HAP-1 (cell line): ENCODE measurements at regions not wholly inside any gene's neighbourhood (a gene's known extent, or its start where the extent isn't known, plus 50 kb on each side); places are given as distances from the start of the nearest gene placed in this dataset.

ENCODE experiments used
- DNase-seq, 2 experiments: peaks; one replicate each; pipeline ENCODE4 v3.0.0-alpha.2; 2016 to 2020; ENCODE audit warnings: low spot score in 2 of 2
- H3K27me3 ChIP-seq: fragments of 250-450 bp; sonication (Bioruptor Pico); 2 replicates; pipeline ENCODE4 v1.5.1; 2020; ENCODE audit warnings: low read depth, mild to moderate bottlenecking, moderate library complexity
- H3K36me3 ChIP-seq: fragments of 250-450 bp; sonication (Bioruptor Pico); replicated peaks from 2 replicates; pipeline ENCODE4 v1.5.1; 2020; ENCODE audit warnings: mild to moderate bottlenecking
- H3K4me1 ChIP-seq: fragments of 250-450 bp; sonication (Bioruptor Pico); 2 replicates; pipeline ENCODE4 v1.5.1; 2020; ENCODE audit warnings: mild to moderate bottlenecking
- H3K4me3 ChIP-seq: fragments of 250-450 bp; sonication (Bioruptor Pico); 2 replicates; pipeline ENCODE4 v1.5.1; 2020; ENCODE audit warnings: mild to moderate bottlenecking, moderate library complexity
- H3K9me3 ChIP-seq: fragments of 250-450 bp; sonication (Bioruptor Pico); 2 replicates; pipeline ENCODE4 v1.5.1; 2020; ENCODE audit warnings: mild to moderate bottlenecking, moderate library complexity
- in situ Hi-C: fragments of 300-500 bp; cut with MboI; formaldehyde crosslinking; loops from 3 replicates; pipeline ENCODE4 v1.14.3; 2020; ENCODE audit warnings: low sequenced_read_pairs, inconsistent platforms, mixed read lengths

DNA sequence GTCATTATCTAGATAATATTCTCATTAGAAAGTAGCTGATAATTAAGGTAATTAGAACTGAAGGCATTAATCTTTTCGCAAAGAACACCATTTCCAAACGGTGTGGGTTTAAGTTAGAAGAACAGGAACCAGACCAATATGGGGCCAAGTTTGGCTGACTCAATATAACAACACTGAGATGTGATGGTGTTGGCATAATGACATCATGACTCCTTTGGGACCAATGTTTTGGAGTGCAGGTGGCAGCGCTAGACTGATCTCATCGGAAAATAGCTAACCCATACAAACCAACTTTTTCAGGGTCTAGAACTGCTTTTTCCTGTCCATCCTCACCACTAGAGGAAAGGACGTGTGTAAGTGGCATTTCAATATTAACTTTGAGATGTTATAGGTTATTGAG, 1171.7 kb upstream of the ZEB2 start:
- DNase-seq = no peak
- H3K4me3 ChIP-seq = no peak overlapping the region
- no peaks in the 10 kb centered on the region for H3K27me3 ChIP-seq
- no peaks in the 10 kb centered on the region for H3K36me3 ChIP-seq
- H3K9me3 ChIP-seq = no peaks in the 10 kb centered on the region
- H3K4me1 ChIP-seq = no peaks in the 10 kb centered on the region
- in situ Hi-C loops = no loop called here

DNA sequence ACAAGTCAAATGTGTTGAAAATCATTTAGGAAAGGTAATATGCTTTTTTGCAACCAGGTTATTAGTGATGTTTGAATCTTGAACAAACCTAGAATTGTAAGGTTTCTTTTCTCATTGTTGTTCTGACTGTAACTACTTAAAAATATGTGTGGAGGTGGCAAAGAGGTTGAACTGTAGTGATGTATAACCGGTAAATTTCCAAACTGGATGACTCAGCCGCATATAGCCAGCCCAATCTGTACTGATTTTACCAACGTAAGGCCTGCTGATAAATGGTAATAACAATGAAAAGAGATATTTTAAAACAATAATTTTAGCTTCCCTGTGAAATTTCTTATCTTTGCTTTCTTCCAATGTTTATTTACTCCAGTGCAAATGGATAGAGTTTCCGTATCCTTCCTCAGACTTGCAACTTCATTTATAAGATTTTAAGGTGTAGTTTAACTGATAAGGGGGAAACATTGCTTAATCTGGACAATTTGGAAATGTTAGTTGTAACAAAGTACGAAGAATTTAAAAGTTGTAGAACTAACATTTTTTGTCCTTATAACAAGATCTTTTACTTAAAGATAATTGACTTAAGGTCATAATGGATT, 1170.4 kb upstream of the ZEB2 start:
- Histone ChIP-seq H3K4me1 (no peaks in the 10 kb centered on the region), H3K9me3 (no peaks in the 10 kb centered on the region), H3K4me3 (no peak overlapping the region), H3K27me3 (no peaks in the 10 kb centered on the region), H3K36me3 (no peaks in the 10 kb centered on the region)
- DNase-seq = no peak
- in situ Hi-C loops = no loop called here

DNA sequence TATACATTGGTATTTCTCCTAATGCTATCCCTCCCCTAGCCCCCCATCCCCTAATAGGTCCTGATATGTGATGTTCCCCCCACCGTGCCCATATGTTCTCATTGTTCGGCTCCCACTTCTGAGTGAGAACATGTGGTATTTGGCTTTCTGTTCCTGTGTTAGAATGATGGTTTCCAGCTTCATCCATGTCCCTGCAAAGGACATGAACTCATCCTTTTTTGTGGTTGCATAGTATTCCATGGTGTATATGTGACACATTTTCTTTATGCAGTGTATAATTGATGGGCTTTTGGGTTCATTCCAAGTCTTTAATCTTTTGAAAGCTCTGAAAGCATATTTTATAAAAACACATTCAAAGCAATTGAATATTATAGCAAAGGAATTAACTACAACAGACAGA, 1169.4 kb upstream of the ZEB2 start:
- in situ Hi-C loops = no loop called here
- no peaks in the 10 kb centered on the region for H3K27me3 ChIP-seq
- no peak for DNase-seq
- no peaks in the 10 kb centered on the region for H3K4me1 ChIP-seq
- H3K36me3 ChIP-seq = no peaks in the 10 kb centered on the region
- no peak overlapping the region for H3K4me3 ChIP-seq
- H3K9me3 ChIP-seq = no peaks in the 10 kb centered on the region

DNA sequence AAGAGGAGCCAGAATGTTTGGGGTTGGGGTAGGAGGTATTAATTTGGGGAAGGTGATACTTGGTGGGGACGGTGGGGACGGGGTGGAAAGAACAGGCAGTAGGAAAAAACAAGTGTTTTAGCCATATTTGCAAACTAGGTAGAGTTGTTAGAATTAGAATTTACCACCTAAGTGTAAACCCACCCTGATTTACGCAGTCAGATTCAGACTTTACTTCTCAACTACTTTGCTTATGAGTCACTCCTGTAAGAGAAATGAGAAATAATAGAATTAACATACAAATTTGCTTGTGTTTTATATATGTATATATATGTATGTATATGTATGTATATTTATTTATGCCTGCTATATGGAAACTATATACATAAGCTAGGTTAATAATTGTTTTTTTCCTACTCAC, 1168.2 kb upstream of the ZEB2 start:
- Histone ChIP-seq H3K36me3 (no peaks in the 10 kb centered on the region), H3K4me3 (no peak overlapping the region), H3K27me3 (no peaks in the 10 kb centered on the region), H3K4me1 (no peaks in the 10 kb centered on the region), H3K9me3 (no peaks in the 10 kb centered on the region)
- DNase-seq = no peak
- in situ Hi-C loops = no loop called here

DNA sequence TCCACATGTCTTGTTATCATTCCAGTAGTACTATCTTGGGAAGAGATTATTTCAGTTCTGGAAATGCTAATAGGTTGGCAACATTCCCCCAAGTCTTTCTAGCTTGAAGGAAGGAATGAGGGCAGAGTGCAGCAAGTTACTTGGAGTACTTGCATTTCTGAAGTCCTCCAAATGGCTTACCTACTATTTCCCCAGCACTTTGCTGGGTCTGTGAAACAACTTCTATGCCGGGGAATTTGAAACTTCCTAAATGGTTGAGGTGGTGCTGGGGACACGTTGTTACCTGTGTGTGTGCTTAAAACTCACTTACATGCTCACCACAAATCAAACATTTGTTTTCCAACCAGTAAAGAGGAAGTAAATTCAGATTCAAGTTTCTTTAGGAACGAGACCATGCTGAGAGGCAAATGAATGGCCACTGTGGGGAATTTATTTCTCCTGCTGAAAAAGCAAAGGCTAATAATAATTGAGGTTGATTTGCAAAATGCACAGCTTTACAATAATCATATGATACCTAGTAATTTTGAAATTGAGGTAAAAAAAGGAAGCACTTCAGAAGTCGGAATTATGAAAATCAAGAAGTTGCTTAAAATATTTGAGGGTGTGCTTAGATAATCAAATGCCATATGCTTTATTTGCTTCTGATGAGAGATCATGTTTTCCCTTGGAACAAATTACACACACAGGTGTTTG, 1167.7 kb upstream of the ZEB2 start:
- Histone ChIP-seq H3K4me1 (no peaks in the 10 kb centered on the region), H3K36me3 (no peaks in the 10 kb centered on the region), H3K9me3 (no peaks in the 10 kb centered on the region), H3K4me3 (no peak overlapping the region), H3K27me3 (no peaks in the 10 kb centered on the region)
- in situ Hi-C loops = no loop called here
- no peak for DNase-seq

DNA sequence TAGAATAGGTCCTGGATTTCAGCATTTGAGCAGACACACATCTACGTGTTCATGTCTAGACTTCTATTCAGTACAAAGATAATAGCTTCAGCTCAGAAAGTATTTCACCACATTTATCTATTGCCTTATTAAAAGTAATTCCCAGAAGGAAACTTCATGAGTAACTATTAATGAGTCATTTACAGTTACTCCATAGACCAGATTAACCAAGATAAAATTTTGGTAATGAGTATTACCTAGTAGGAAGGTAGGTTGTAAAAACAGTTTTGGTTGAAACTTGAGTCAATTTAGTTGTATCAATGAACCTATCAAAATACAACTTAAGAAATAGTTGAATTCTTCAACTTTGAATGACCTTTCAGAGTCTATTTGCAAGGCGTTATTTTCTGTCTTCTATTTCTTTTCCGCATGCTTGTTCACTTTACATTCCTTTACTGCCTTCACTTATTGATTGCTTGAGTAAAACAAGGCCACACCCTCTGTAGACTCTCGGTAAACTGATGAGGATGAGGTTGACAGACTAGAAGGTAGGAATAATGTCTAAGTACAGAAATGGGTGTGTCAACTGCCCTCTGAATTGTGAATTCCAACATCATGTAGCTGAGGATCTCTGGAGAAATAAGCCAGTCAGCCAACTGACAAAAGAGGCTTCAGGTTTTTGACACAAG, 1165.6 kb upstream of the ZEB2 start:
- Histone ChIP-seq H3K27me3 (no peaks in the 10 kb centered on the region), H3K4me1 (no peaks in the 10 kb centered on the region), H3K4me3 (no peak overlapping the region), H3K9me3 (no peaks in the 10 kb centered on the region), H3K36me3 (no peaks in the 10 kb centered on the region)
- no peak for DNase-seq
- in situ Hi-C loops = no loop called here

DNA sequence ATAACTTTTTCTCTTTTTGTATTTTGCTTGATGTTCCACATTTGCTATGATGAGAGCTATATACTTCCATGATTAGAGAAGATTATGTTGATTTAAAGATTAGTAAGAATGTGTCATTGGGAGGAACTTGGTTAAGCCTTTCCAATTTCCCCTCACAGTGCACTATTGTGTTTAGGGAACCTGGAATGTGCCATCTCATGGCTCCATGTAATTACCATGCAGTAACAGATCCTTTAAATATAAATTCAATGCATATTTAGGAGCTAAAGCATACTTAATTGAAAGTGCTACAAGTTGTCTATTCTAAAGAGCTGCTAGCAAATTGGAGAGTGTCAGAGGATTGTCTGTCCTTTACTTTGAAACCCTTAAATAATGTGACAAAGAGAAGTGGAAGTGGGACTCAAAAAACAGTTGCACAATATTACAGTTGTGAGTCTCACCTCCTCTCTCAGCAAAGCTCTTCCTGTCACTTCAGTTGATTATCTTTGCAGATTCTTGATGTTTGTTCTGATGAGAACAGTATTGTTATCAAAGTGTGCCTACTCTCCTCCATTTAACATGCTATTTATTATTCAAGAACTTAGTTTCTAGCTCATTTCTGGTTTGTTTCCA, 1162.7 kb upstream of the ZEB2 start:
- no peaks in the 10 kb centered on the region for H3K9me3 ChIP-seq
- no peaks in the 10 kb centered on the region for H3K36me3 ChIP-seq
- no peaks in the 10 kb centered on the region for H3K27me3 ChIP-seq
- H3K4me3 ChIP-seq = no peak overlapping the region
- H3K4me1 ChIP-seq = no peaks in the 10 kb centered on the region
- in situ Hi-C loops = no loop called here
- DNase-seq = no peak

DNA sequence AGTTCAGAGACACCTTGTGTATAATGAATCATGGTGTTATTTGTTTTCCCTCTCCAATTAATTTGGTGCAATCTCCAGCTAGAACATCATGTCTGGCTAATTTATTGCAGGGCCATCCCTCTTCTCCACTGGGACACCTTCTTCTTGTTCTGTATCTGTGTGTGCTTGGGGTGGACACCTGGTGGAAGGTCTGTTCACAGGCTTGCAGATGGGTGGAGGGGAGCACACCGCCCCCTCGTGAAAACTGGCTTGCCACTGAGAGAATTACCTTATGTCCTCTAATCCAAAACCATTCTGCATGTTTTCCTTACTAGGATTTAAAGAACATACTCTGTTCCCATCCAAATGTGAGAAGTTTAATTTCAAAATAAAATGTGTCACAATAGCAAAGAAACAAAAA, 1160.4 kb upstream of the ZEB2 start:
- in situ Hi-C loops = no loop called here
- Histone ChIP-seq H3K9me3 (no peaks in the 10 kb centered on the region), H3K4me1 (no peaks in the 10 kb centered on the region), H3K4me3 (no peak overlapping the region), H3K36me3 (no peaks in the 10 kb centered on the region), H3K27me3 (no peaks in the 10 kb centered on the region)
- no peak for DNase-seq

DNA sequence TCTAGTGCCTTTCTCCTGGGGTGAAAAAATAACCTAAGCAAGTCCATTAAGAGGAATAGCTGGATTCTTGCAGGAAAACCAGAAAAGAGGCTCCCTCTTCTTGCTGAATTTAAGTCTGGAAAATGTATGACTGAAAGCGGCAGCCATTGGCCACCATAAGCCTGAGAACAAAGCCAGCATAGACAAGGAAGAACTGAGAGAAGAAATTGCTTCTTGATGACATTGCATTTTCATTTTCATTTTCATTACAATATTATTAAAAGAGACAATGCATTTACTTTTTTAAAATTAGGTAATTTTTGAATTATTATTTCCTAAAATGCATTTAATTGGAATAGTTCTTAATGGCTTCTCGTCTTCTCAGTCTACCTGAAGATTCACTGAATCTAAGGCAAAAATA, 1157.5 kb upstream of the ZEB2 start:
- no peak for DNase-seq
- no peaks in the 10 kb centered on the region for H3K4me1 ChIP-seq
- in situ Hi-C loops = no loop called here

DNA sequence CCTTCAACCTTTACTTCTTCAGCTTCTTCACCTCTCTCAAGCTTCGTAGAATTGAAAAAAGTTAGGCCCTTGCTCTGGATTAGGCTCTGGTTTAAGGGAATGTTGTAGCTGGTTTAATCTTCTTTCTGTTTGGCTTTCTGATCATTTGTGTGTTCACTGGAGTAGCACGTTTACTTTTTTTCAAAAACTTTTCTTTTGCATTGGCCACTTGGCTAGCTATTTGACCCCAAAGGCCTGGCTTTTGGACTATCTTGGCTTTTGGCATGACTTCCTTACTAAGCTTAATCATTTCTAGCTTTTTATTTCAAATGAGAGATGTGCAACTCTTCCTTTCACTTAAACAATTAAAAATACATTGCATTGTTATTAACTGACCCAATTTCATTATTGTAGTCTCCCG, 1154.8 kb upstream of the ZEB2 start:
- Histone ChIP-seq H3K27me3 (no peaks in the 10 kb centered on the region), H3K4me1 (0 out of 2 replicates have a peak, but pooled peaks cover 3% of the 10 kb centered on the region), H3K9me3 (no peaks in the 10 kb centered on the region), H3K4me3 (no peak overlapping the region), H3K36me3 (no peaks in the 10 kb centered on the region)
- in situ Hi-C loops = no loop called here
- no peak for DNase-seq

More for the DNA sequence above, 1157.5 kb upstream of the ZEB2 start:
- Histone ChIP-seq H3K27me3 (no peaks in the 10 kb centered on the region), H3K4me3 (no peak overlapping the region), H3K9me3 (no peaks in the 10 kb centered on the region), H3K36me3 (no peaks in the 10 kb centered on the region)

DNA sequence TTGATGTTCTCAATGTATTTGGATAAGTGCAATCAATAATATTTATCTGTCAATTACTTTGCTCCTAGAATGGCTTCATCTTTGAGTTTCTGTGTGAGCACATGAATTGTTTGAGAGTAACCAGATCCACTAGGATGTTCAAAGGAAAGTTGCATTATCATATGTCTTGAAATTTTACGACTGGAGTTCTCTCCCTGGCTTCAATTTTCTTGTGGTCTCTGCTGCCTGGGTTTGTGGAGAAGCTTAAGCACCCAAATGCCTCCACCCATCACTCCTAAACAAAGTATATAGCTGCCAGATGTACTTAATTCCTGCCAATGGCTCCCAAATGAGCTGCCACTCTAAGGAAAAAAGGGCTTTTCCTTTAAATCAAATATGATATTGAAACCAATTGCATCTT, 1149.4 kb upstream of the ZEB2 start:
- Histone ChIP-seq H3K9me3 (no peaks in the 10 kb centered on the region), H3K4me1 (peaks cover 23% of the 10 kb centered on the region), H3K36me3 (no peaks in the 10 kb centered on the region), H3K4me3 (no peak overlapping the region), H3K27me3 (no peaks in the 10 kb centered on the region; the same call in 1 of the 2 replicates)
- DNase-seq = no peak
- in situ Hi-C loops = no loop called here

DNA sequence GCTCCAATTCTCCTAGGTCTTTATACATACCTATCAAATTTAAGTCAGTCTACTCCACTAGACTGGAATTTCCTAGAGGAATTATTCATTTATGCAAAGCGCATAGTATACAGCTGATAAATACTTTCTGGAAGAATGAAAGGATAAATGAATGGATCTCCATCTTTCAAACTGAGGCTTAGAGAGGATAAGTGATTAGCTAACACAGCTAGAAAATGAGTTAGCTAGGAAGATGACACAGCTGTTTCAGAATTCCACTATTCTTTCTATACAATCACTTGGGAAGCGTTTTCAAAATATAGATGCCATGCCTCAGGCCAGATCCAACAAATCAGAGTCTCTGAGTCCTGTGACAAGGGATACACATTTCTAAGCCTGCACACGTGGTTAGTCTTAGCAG, 1146.6 kb upstream of the ZEB2 start:
- peaks cover 23% of the 10 kb centered on the region for H3K4me1 ChIP-seq
- no peaks in the 10 kb centered on the region; the same call in 1 of the 2 replicates for H3K27me3 ChIP-seq
- H3K36me3 ChIP-seq = no peaks in the 10 kb centered on the region
- DNase-seq = no peak
- no peaks in the 10 kb centered on the region for H3K9me3 ChIP-seq
- no peak overlapping the region for H3K4me3 ChIP-seq
- in situ Hi-C loops = no loop called here

DNA sequence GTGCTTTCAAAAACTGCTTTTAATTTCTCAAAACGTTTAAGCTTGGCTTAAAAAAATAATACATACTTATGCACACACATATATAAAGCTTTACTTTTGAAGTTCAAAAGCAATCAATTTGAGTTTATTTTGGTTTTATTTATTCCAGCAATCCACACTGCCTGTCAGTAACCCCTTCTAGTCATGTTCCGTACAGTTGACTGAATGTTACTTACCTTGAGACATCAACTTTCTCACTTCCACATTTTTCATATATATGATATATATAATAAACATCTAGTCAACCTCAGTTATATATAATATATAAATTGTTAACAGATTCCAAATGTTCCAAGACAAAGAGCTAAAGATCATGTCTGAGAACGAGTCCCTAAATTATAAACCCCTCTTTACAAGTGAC, 1137.3 kb upstream of the ZEB2 start:
- Histone ChIP-seq H3K27me3 (no peaks in the 10 kb centered on the region), H3K4me1 (0 out of 2 replicates have a peak, but pooled peaks cover 4% of the 10 kb centered on the region), H3K9me3 (no peaks in the 10 kb centered on the region), H3K36me3 (no peaks in the 10 kb centered on the region), H3K4me3 (no peak overlapping the region)
- in situ Hi-C loops = no loop called here
- no peak for DNase-seq

DNA sequence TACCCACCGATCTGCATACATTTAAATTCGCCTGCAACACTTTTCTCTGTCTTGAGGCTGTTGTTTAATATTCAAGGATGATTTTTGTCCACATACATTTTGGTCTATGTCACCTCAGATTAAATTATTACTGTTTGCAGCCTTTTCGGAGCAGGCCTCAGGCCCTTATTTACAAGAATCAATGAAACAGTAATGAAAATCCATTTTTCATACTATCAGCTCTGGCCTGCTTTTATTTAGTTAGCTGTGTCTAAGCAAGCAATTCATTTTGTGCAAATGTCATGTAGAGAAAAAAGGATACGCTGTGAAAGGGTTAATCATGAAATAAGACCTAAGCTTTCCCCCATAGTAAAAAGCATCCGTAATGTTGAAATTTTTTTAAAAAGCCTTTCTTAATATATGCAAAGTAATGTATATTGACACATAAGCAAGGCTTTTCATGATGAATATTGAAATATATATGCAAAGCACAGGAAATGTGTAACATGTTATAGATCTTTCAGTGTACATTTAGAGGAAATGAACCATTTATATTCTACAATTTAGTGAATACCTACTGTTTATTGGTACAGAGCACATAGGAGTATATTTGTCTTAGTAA, 1135.3 kb upstream of the ZEB2 start:
- in situ Hi-C loops = no loop called here
- Histone ChIP-seq H3K36me3 (no peaks in the 10 kb centered on the region), H3K9me3 (no peaks in the 10 kb centered on the region), H3K4me1 (peaks cover 4% of the 10 kb centered on the region; the same call in 1 of the 2 replicates), H3K27me3 (no peaks in the 10 kb centered on the region), H3K4me3 (no peak overlapping the region)
- no peak for DNase-seq
